Lower leg skin (tissue), 4 donors: ENCODE measurements at regions not wholly inside any gene's neighbourhood (a gene's known extent, or its start where the extent isn't known, plus 50 kb on each side); places are given as distances from the start of the nearest gene placed in this dataset.

Source experiments
- DNase-seq, 2 donors: peaks; one replicate each; pipeline ENCODE4 v3.0.0-alpha.2; 2019; ENCODE audit warnings: low spot score in 2 of 2
- H3K4me3 ChIP-seq: fragments of 200-600 bp; sonication (generic); 2 replicates; pipeline ENCODE4 v1.5.1; 2017; ENCODE audit warnings: mild to moderate bottlenecking, low read depth; ENCODE audit not compliant: poor library complexity, severe bottlenecking
- CTCF ChIP-seq, 3 donors: fragments of 450-650 bp; IDR thresholded peaks; one replicate each; pipeline ENCODE4 v1.5.1; 2016; ENCODE audit warnings: antibody characterized with exemption in 3 of 3, mild to moderate bottlenecking in 3 of 3, moderate library complexity in 2 of 3
- POLR2A ChIP-seq, 2 donors: fragments of 450-650 bp; IDR thresholded peaks; one replicate each; pipeline ENCODE4 v1.6.1; 2016 to 2017; ENCODE audit warnings: antibody characterized with exemption in 2 of 2, mild to moderate bottlenecking in 1 of 2, moderate library complexity in 1 of 2
- WGBS, 2 donors: methylation state at CpG; one replicate each; pipeline ENCODE4 v1.1.5; 2018; 5-methylcytosine and 5-hydroxymethylcytosine counted together
- intact Hi-C: fragments of 100-400 bp; cut with DNase I; formaldehyde crosslinking; loops from one replicate; pipeline ENCODE4 v1.15.0; 2023; ENCODE audit warnings: low total_unique reads

GRCh38 chr1:214853340-214853739 lies 229.2 kb upstream of the KCNK2 start:
- WGBS, 2 donors, result 80 to 85% methylated on average over 4 of the region's 4 CpGs
- intact Hi-C loops, result no loop called here
- DNase-seq, result no peak
- TF ChIP-seq POLR2A (IDR thresholded peaks at IDR 0.05) (no peak), CTCF (IDR thresholded peaks at IDR 0.05) (no peak)
- no peak overlapping the region for H3K4me3 ChIP-seq

- no peak overlapping the region for H3K4me3 ChIP-seq
- TF ChIP-seq CTCF (IDR thresholded peaks at IDR 0.05) (no peak), POLR2A (IDR thresholded peaks at IDR 0.05) (no peak)
- no peak for DNase-seq
- intact Hi-C loops, result no loop called here
- 89 to 97% methylated on average over 1 of the region's 1 CpG for WGBS, 2 donors
These were observed 228.2 kb upstream of the KCNK2 start for GRCh38 chr1:214854126-214854875.

GRCh38 chr1:214856843-214857242 lies 225.7 kb upstream of the KCNK2 start:
- no peak overlapping the region for H3K4me3 ChIP-seq
- TF ChIP-seq CTCF (IDR thresholded peaks at IDR 0.05) (no peak), POLR2A (IDR thresholded peaks at IDR 0.05) (no peak)
- intact Hi-C loops, result no loop called here
- DNase-seq, result no peak

- DNase-seq, result no peak
- intact Hi-C loops, result no loop called here
- no peak for TF ChIP-seq CTCF (IDR thresholded peaks at IDR 0.05)
- TF ChIP-seq POLR2A (IDR thresholded peaks at IDR 0.05), result no peak
- 33 to 42% methylated on average over 3 of the region's 3 CpGs for WGBS, 2 donors
- no peak overlapping the region for H3K4me3 ChIP-seq
These were observed 224.8 kb upstream of the KCNK2 start for GRCh38 chr1:214857716-214858115.

GRCh38 chr1:214859647-214860046 lies 222.9 kb upstream of the KCNK2 start:
- no peak overlapping the region for H3K4me3 ChIP-seq
- TF ChIP-seq POLR2A (IDR thresholded peaks at IDR 0.05) (no peak), CTCF (IDR thresholded peaks at IDR 0.05) (no peak)
- intact Hi-C loops, result no loop called here
- no peak for DNase-seq
- 80 to 88% methylated on average over 8 of the region's 8 CpGs for WGBS, 2 donors

- no peak overlapping the region for H3K4me3 ChIP-seq
- intact Hi-C loops, result no loop called here
- WGBS, 2 donors, result 66 to 70% methylated on average over 2 of the region's 2 CpGs
- TF ChIP-seq CTCF (IDR thresholded peaks at IDR 0.05), result no peak
- DNase-seq, result no peak
These were observed 220.9 kb upstream of the KCNK2 start for GRCh38 chr1:214861615-214862014.
